SU-DHL-6 (cell line): ENCODE measurements at regions not wholly inside any gene's neighbourhood (a gene's known extent, or its start where the extent isn't known, plus 50 kb on each side); places are given as distances from the start of the nearest gene placed in this dataset.

Experiments
- EZH2phosphoT487 ChIP-seq: fragments of 200-600 bp; sonication (generic), shearing (Covaris generic); conservative IDR thresholded peaks from 2 replicates; pipeline ENCODE4 v1.6.1; 2018; ENCODE audit warnings: mild to moderate bottlenecking, antibody characterized with exemption, low read length, moderate library complexity, mixed read lengths
- TF ChIP-seq, protein P1 (sequence below): fragments of 200-600 bp; sonication (generic); IDR thresholded peaks from one replicate; pipeline ENCODE4 v1.5.1; 2017; ENCODE audit warnings: antibody characterized with exemption, mild to moderate bottlenecking, low read length, moderate library complexity; ENCODE audit not compliant: insufficient read depth, poor library complexity, severe bottlenecking

DNA sequence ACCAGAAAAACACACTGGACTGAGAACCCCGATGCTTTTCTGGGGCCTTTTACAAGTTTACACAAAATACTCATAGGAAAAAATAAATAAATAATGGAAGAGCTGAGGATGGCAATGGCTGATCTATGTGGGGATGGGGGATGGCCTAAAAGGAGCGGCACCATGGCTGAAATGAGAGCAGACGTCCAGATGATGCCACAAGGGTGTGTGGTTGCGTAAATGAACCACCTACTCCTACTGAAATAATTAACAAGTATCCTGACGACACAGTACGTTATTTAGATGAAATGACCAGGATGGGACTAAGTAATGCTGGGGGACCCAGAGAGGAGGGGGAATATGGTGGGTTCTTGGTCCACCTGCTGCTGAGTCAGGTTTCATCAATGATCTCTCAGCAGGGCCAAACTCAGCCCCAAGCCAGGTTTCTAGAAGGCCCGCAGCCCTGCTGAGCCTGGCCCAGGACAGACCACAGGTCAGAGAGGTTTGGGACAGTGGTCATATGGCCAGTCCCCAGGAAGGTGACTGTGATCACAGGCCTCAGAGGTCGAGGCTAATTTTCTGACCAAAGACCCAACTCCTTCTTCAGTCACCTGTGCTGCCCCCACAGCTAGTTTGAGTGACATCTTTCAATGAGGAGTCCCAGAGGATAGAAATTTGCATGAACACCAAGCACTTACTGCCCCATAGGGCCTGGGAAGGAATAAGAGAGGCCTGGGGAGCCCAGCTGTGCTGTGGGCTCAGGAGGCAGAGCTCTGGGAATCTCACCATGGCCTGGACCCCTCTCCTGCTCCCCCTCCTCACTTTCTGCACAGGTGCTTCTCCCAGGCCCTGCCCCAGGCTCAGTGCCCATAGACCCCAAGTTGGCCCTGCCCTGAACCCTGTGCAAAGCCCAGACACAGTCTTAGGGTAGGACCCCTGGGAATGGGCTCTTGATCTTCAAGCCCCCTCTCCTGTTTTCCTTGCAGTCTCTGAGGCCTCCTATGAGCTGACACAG, 76.3 kb upstream of the IGLL5 start:
- TF ChIP-seq, protein P1, sequence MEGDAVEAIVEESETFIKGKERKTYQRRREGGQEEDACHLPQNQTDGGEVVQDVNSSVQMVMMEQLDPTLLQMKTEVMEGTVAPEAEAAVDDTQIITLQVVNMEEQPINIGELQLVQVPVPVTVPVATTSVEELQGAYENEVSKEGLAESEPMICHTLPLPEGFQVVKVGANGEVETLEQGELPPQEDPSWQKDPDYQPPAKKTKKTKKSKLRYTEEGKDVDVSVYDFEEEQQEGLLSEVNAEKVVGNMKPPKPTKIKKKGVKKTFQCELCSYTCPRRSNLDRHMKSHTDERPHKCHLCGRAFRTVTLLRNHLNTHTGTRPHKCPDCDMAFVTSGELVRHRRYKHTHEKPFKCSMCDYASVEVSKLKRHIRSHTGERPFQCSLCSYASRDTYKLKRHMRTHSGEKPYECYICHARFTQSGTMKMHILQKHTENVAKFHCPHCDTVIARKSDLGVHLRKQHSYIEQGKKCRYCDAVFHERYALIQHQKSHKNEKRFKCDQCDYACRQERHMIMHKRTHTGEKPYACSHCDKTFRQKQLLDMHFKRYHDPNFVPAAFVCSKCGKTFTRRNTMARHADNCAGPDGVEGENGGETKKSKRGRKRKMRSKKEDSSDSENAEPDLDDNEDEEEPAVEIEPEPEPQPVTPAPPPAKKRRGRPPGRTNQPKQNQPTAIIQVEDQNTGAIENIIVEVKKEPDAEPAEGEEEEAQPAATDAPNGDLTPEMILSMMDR, result no peak
- no peak for TF ChIP-seq EZH2phosphoT487
